A549 (cell line): ENCODE measurements at regions not wholly inside any gene's neighbourhood (a gene's known extent, or its start where the extent isn't known, plus 50 kb on each side); places are given as distances from the start of the nearest gene placed in this dataset.

Experiments used
- ATAC-seq, 2 experiments: fragments of 200-7000 bp in 1 of 2; fragments of >200 bp in 1 of 2; cut with Nextera tagmentation in 1 of 2; cut with Tn5 transposase in 1 of 2; 3 replicates each; pipeline versions ENCODE4 v1.8.0 to v1.9.1; 2018 to 2020; ENCODE audit warnings: mild to moderate bottlenecking in 1 of 2, moderate library complexity in 1 of 2
- CTCF ChIA-PET: fragments of 300-600 bp; sonication (Branson Sonifier 250); formaldehyde crosslinking; extraction: SDS; loops from one replicate; lab custom pipeline; 2021; ENCODE audit warnings: antibody characterized with exemption, inconsistent platforms; lab: Yijun Ruan, JAX
- POLR2A ChIA-PET: fragments of 350-600 bp; formaldehyde crosslinking; extraction: SDS; loops from one replicate; lab custom pipeline; 2021; ENCODE audit warnings: antibody characterized with exemption, inconsistent platforms; lab: Yijun Ruan, JAX
- DNase-seq, 2 experiments: peaks; one replicate each; pipeline versions ENCODE4 v3.0.0 to v3.0.0-alpha.2; 2011 to 2016; ENCODE audit warnings: low read depth in 1 of 2, low spot score in 1 of 2
- FAIRE-seq: peaks from 2 replicates; lab custom pipeline; 2011; peaks lifted over from hg19 to GRCh38; lab: Jason Lieb, UNC
- H3K27ac ChIP-seq, 2 experiments: fragments of >200 bp; sonication (Bioruptor Twin); formaldehyde crosslinking; 3 replicates each; pipeline ENCODE4 v1.5.1; 2016 to 2017
- H3K4me1 ChIP-seq: fragments of >200 bp; sonication (Bioruptor Twin); formaldehyde crosslinking; 3 replicates; pipeline ENCODE4 v1.6.1; 2016
- H3K4me2 ChIP-seq: fragments of >200 bp; sonication (Bioruptor Twin); formaldehyde crosslinking; 3 replicates; pipeline ENCODE4 v1.6.1; 2016
- H3K4me3 ChIP-seq: fragments of >200 bp; sonication (Bioruptor Twin); formaldehyde crosslinking; 3 replicates; pipeline ENCODE4 v1.5.1; 2016
- H3K9me3 ChIP-seq: fragments of >200 bp; sonication (Bioruptor Twin); formaldehyde crosslinking; 3 replicates; pipeline ENCODE4 v1.6.1; 2016
- BHLHE40 ChIP-seq: IDR thresholded peaks from 2 replicates; pipeline ENCODE4 v1.6.1; 2012; ENCODE audit warnings: low read depth, low read length, inconsistent platforms
- EHMT2 ChIP-seq: fragments of 200-600 bp; sonication (generic); IDR thresholded peaks from 2 replicates; pipeline ENCODE4 v1.6.1; 2016; ENCODE audit warnings: antibody characterized with exemption, low read depth, mild to moderate bottlenecking, moderate library complexity
- FOSB ChIP-seq: fragments of 250-450 bp; sonication (Bioruptor Pico); IDR thresholded peaks from 2 replicates; pipeline ENCODE4 v1.5.0; 2020; ENCODE audit warnings: mild to moderate bottlenecking, moderate library complexity
- FOXS1 ChIP-seq: fragments of 250-450 bp; sonication (Bioruptor Pico); IDR thresholded peaks from 2 replicates; pipeline ENCODE4 v1.5.0; 2020; ENCODE audit warnings: mild to moderate bottlenecking, moderate library complexity
- HDAC2 ChIP-seq: fragments of 200-600 bp; sonication (generic); IDR thresholded peaks from 2 replicates; pipeline ENCODE4 v1.6.1; 2016
- HOXB5 ChIP-seq: fragments of 250-450 bp; sonication (Bioruptor Pico); IDR thresholded peaks from 2 replicates; pipeline ENCODE4 v1.5.0; 2020; ENCODE audit warnings: mild to moderate bottlenecking, moderate library complexity
- KDM5A ChIP-seq: fragments of 200-600 bp; sonication (generic); IDR thresholded peaks from 2 replicates; pipeline ENCODE4 v1.6.1; 2016; ENCODE audit warnings: antibody characterized with exemption, mild to moderate bottlenecking
- MAZ ChIP-seq: fragments of 150-350 bp; IDR thresholded peaks from 2 replicates; pipeline ENCODE4 v1.6.1; 2014; ENCODE audit warnings: antibody characterized with exemption, low read depth, low read length, borderline replicate concordance
- PHF8 ChIP-seq: fragments of 200-600 bp; sonication (generic); IDR thresholded peaks from 2 replicates; pipeline ENCODE4 v1.6.1; 2016; ENCODE audit warnings: low read depth, mild to moderate bottlenecking, antibody characterized with exemption, moderate library complexity, borderline replicate concordance
- POLR2A ChIP-seq: IDR thresholded peaks from 2 replicates; pipeline ENCODE4 v1.6.1; 2012; ENCODE audit warnings: mild to moderate bottlenecking, low read length
- POLR2AphosphoS2 ChIP-seq: conservative IDR thresholded peaks from 2 replicates; pipeline ENCODE4 v1.6.1; 2012; ENCODE audit warnings: low read length, improper control_type of control experiment, inconsistent platforms
- RAD21 ChIP-seq, 2 experiments: fragments of >200 bp in 1 of 2; sonication (Bioruptor Twin) in 1 of 2; formaldehyde crosslinking in 1 of 2; IDR thresholded peaks in 1 of 2; conservative IDR thresholded peaks in 1 of 2; 2 replicates in 1 of 2; 3 replicates in 1 of 2; pipeline ENCODE4 v1.6.1; 2012 to 2018; ENCODE audit warnings: inconsistent platforms in 1 of 2
- RARB ChIP-seq: fragments of 250-450 bp; sonication (Bioruptor Pico); IDR thresholded peaks from 2 replicates; pipeline ENCODE4 v1.8.0; 2021; ENCODE audit warnings: mild to moderate bottlenecking, moderate library complexity
- RCOR1 ChIP-seq: fragments of 150-350 bp; IDR thresholded peaks from 2 replicates; pipeline ENCODE4 v1.6.1; 2014; ENCODE audit warnings: antibody characterized with exemption, low read length, low read depth
- SMC3 ChIP-seq: fragments of >200 bp; sonication (Bioruptor Twin); formaldehyde crosslinking; IDR thresholded peaks from 3 replicates; pipeline ENCODE4 v1.6.1; 2018; ENCODE audit warnings: inconsistent platforms
- ZC3H11A ChIP-seq: fragments of 450-650 bp; IDR thresholded peaks from 2 replicates; pipeline ENCODE4 v1.6.1; 2014; ENCODE audit warnings: antibody characterized with exemption, mild to moderate bottlenecking
- ZFP36 ChIP-seq: fragments of 450-650 bp; IDR thresholded peaks from 2 replicates; pipeline ENCODE4 v1.6.1; 2014; ENCODE audit warnings: borderline replicate concordance; ENCODE audit not compliant: partially characterized antibody
- ZSCAN20 ChIP-seq: fragments of 250-450 bp; sonication (Bioruptor Pico); IDR thresholded peaks from 2 replicates; pipeline ENCODE4 v1.8.0; 2022; ENCODE audit warnings: mild to moderate bottlenecking, moderate library complexity
- WGBS: methylation state at CpG from one replicate; pipeline ENCODE4 v1.1.6; 2017; ENCODE audit errors: missing lambda C conversion rate; 5-methylcytosine and 5-hydroxymethylcytosine counted together
- TF ChIP-seq, protein P1 (sequence below): fragments of >200 bp; sonication (Bioruptor Twin); formaldehyde crosslinking; IDR thresholded peaks from 3 replicates; pipeline ENCODE4 v1.6.1; 2016
- TF ChIP-seq, protein P2 (sequence below): fragments of 200-600 bp; sonication (generic); IDR thresholded peaks from 2 replicates; pipeline ENCODE4 v1.6.1; 2016; ENCODE audit warnings: antibody characterized with exemption, mild to moderate bottlenecking, moderate library complexity
- TF ChIP-seq, protein P3 (sequence below): fragments of 250-450 bp; sonication (Bioruptor Pico); IDR thresholded peaks from 2 replicates; pipeline ENCODE4 v1.5.0; 2020; ENCODE audit warnings: low read depth, mild to moderate bottlenecking, moderate library complexity
- TF ChIP-seq, protein P4 (sequence below): IDR thresholded peaks from 2 replicates; pipeline ENCODE4 v1.6.1; 2012; ENCODE audit warnings: low read depth, borderline replicate concordance
- TF ChIP-seq, protein P5 (sequence below): fragments of 250-450 bp; sonication (Bioruptor Pico); IDR thresholded peaks from 2 replicates; pipeline ENCODE4 v1.5.0; 2021; ENCODE audit warnings: mild to moderate bottlenecking, moderate library complexity, borderline replicate concordance

DNA sequence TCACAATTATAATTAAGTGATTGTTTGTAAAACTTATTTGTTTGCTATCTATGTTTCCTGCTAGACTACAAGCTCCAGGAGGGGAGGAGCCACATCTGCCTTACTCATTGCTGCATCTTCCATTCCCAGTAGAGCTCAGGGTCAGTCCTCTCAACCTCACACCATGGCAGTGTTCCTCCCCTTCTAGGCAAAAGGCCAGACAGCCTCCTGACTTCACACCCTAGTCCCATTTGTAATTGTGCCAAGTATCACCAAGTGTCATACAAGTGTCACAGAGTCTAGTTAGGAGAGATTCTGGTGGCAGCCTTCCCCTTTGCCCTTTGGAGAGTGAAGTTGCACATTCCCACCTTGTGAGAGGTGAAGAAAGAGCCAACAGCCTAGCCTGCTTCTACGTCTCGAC is 490.4 kb downstream of the INSC start:
- Histone ChIP-seq H3K4me1 (no peaks in the 10 kb centered on the region), H3K27ac (no peak overlapping the region), H3K4me2 (no peak overlapping the region), H3K4me3 (no peak overlapping the region), H3K9me3 (no peaks in the 10 kb centered on the region)
- TF ChIP-seq, protein P1, sequence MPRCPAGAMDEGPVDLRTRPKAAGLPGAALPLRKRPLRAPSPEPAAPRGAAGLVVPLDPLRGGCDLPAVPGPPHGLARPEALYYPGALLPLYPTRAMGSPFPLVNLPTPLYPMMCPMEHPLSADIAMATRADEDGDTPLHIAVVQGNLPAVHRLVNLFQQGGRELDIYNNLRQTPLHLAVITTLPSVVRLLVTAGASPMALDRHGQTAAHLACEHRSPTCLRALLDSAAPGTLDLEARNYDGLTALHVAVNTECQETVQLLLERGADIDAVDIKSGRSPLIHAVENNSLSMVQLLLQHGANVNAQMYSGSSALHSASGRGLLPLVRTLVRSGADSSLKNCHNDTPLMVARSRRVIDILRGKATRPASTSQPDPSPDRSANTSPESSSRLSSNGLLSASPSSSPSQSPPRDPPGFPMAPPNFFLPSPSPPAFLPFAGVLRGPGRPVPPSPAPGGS = no peak
- TF ChIP-seq PHF8 = no peak
- TF ChIP-seq RARB (CRISPR knock-in tag) = no peak
- CTCF ChIA-PET = interaction anchor here (1.3 kb wide), 1 partner anchor 45 kb away, joined by 3 read pairs; no protein-coding TSS in a partner anchor
- no peak for DNase-seq
- WGBS = 0% methylated on average over 2 of the region's 2 CpGs
- no peak for ATAC-seq
- POLR2A ChIA-PET = no interaction called here
- no peak for FAIRE-seq

DNA sequence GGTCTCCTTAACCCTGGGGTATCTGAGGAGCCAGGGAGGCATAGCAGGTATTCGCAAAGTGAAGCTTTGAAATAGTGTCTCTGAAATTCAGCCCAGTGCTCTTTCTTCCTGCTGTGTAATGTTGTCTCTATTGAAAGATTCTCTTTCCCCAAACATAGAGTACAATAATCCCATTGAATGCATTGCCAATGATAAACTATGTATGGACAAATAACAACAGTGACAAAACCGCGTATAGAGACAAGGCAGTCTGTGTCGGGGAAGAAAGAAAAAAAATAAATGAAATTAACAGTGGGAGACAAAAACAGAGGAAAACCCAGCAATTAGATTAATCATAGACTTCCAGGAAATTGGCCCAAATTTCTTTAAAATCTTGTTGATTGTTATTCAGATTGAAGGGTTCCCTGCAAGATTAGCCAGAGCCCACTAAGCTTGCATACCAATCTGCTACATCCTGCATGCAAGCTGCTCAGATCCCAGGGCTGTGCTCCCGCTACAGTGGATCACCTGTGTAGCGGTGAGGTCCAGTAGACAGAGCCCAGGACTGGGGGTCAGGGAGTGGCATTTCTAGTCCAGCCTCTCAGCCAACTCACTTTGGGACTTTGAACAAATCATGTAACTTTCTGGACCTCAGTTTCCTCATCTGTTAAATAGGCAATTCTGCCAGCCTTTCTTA is 492.8 kb downstream of the INSC start:
- Histone ChIP-seq H3K27ac (no peak overlapping the region), H3K9me3 (no peaks in the 10 kb centered on the region), H3K4me3 (no peak overlapping the region), H3K4me2 (no peak overlapping the region), H3K4me1 (no peaks in the 10 kb centered on the region)
- ChIA-PET POLR2A (no interaction called here), CTCF (interaction anchor here (1.7 kb wide), 1 partner anchor 11 kb away, joined by 3 read pairs; no protein-coding TSS in a partner anchor)
- ATAC-seq (no peak), DNase-seq (no peak), FAIRE-seq (no peak)
- 42% methylated on average over 6 of the region's 6 CpGs for WGBS
- no peak for TF ChIP-seq HDAC2

DNA sequence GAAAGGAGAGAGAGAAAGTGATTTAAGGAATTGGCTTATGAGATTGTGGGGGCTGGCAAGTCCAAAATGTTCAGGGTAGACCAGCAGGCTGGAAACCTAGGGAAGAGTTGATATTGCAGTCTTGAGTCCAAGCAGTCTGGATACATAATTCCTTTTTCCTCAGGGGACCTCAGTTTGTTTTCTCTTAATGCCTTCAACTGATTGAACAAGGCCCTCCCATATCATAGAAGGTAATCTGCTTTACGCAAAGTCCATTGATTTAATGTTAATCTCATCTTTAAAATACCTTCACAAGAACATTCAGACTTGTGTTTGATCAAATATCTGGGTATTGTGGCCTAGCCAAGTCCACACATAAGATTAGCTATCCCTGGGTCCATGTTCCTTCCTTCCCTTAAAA is 494.7 kb downstream of the INSC start:
- DNase-seq (no peak), FAIRE-seq (no peak), ATAC-seq (no peak)
- Histone ChIP-seq H3K27ac (no peak overlapping the region), H3K4me2 (no peak overlapping the region), H3K4me1 (no peaks in the 10 kb centered on the region), H3K4me3 (no peak overlapping the region), H3K9me3 (no peaks in the 10 kb centered on the region)
- ChIA-PET CTCF (no interaction called here), POLR2A (no interaction called here)
- TF ChIP-seq SMC3 (no peak), RAD21 (conservative IDR thresholded peaks at IDR 0.05 in 1 of 2, IDR thresholded peaks at IDR 0.05 in 1 of 2) (no peak), ZC3H11A (no peak), BHLHE40 (no peak), HOXB5 (CRISPR knock-in tag) (no peak), FOSB (CRISPR knock-in tag) (no peak), RCOR1 (no peak), POLR2A (no peak), KDM5A (no peak), FOXS1 (CRISPR knock-in tag) (no peak), POLR2AphosphoS2 (no peak), EHMT2 (no peak), MAZ (no peak), ZFP36 (no peak), ZSCAN20 (CRISPR knock-in tag) (no peak)
- TF ChIP-seq, protein P2, sequence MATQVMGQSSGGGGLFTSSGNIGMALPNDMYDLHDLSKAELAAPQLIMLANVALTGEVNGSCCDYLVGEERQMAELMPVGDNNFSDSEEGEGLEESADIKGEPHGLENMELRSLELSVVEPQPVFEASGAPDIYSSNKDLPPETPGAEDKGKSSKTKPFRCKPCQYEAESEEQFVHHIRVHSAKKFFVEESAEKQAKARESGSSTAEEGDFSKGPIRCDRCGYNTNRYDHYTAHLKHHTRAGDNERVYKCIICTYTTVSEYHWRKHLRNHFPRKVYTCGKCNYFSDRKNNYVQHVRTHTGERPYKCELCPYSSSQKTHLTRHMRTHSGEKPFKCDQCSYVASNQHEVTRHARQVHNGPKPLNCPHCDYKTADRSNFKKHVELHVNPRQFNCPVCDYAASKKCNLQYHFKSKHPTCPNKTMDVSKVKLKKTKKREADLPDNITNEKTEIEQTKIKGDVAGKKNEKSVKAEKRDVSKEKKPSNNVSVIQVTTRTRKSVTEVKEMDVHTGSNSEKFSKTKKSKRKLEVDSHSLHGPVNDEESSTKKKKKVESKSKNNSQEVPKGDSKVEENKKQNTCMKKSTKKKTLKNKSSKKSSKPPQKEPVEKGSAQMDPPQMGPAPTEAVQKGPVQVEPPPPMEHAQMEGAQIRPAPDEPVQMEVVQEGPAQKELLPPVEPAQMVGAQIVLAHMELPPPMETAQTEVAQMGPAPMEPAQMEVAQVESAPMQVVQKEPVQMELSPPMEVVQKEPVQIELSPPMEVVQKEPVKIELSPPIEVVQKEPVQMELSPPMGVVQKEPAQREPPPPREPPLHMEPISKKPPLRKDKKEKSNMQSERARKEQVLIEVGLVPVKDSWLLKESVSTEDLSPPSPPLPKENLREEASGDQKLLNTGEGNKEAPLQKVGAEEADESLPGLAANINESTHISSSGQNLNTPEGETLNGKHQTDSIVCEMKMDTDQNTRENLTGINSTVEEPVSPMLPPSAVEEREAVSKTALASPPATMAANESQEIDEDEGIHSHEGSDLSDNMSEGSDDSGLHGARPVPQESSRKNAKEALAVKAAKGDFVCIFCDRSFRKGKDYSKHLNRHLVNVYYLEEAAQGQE = no peak
- TF ChIP-seq, protein P3, sequence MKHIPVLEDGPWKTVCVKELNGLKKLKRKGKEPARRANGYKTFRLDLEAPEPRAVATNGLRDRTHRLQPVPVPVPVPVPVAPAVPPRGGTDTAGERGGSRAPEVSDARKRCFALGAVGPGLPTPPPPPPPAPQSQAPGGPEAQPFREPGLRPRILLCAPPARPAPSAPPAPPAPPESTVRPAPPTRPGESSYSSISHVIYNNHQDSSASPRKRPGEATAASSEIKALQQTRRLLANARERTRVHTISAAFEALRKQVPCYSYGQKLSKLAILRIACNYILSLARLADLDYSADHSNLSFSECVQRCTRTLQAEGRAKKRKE = no peak
- TF ChIP-seq, protein P4, sequence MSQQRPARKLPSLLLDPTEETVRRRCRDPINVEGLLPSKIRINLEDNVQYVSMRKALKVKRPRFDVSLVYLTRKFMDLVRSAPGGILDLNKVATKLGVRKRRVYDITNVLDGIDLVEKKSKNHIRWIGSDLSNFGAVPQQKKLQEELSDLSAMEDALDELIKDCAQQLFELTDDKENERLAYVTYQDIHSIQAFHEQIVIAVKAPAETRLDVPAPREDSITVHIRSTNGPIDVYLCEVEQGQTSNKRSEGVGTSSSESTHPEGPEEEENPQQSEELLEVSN = no peak
- TF ChIP-seq, protein P5, sequence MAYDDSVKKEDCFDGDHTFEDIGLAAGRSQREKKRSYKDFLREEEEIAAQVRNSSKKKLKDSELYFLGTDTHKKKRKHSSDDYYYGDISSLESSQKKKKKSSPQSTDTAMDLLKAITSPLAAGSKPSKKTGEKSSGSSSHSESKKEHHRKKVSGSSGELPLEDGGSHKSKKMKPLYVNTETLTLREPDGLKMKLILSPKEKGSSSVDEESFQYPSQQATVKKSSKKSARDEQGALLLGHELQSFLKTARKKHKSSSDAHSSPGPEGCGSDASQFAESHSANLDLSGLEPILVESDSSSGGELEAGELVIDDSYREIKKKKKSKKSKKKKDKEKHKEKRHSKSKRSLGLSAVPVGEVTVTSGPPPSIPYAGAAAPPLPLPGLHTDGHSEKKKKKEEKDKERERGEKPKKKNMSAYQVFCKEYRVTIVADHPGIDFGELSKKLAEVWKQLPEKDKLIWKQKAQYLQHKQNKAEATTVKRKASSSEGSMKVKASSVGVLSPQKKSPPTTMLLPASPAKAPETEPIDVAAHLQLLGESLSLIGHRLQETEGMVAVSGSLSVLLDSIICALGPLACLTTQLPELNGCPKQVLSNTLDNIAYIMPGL (CRISPR knock-in tag) = no peak
- 9% methylated on average over 1 of the region's 1 CpG for WGBS
